Heart right ventricle (tissue), 16 donors: ENCODE measurements at regions not wholly inside any gene's neighbourhood (a gene's known extent, or its start where the extent isn't known, plus 50 kb on each side); places are given as distances from the start of the nearest gene placed in this dataset.

Experiments used
- ATAC-seq, 8 donors: fragments of 200-7000 bp; cut with Tn5 transposase; one replicate each; pipeline ENCODE4 v1.9.1; 2020; ENCODE audit warnings: mild to moderate bottlenecking in 8 of 8, moderate library complexity in 8 of 8, moderate number of reproducible peaks in 1 of 8
- DNase-seq, 2 donors: peaks; one replicate each; pipeline ENCODE4 v3.0.0-alpha.2; 2020
- H3K27ac ChIP-seq, 10 donors: fragments of 200-600 bp; sonication (generic) in 2 of 10; one replicate each; pipeline versions ENCODE4 v1.5.0 to v1.8.0; 2020 to 2022; ENCODE audit warnings: mild to moderate bottlenecking in 3 of 10
- H3K27me3 ChIP-seq, 7 donors: fragments of 200-600 bp; one replicate each; pipeline ENCODE4 v1.8.0; 2021 to 2022; ENCODE audit warnings: mild to moderate bottlenecking in 2 of 7
- H3K36me3 ChIP-seq, 9 donors: fragments of 200-600 bp; sonication (generic) in 1 of 9; one replicate each; pipeline versions ENCODE4 v1.5.0 to v1.8.0; 2020 to 2022; ENCODE audit warnings: mild to moderate bottlenecking in 2 of 9
- H3K4me1 ChIP-seq, 9 donors: fragments of 200-600 bp; sonication (generic) in 1 of 9; one replicate each; pipeline versions ENCODE4 v1.5.0 to v1.8.0; 2020 to 2022; ENCODE audit warnings: mild to moderate bottlenecking in 4 of 9
- H3K4me3 ChIP-seq, 10 donors: fragments of 200-600 bp; sonication (generic) in 2 of 10; one replicate each; pipeline versions ENCODE4 v1.5.0 to v1.8.0; 2020 to 2022; ENCODE audit warnings: mild to moderate bottlenecking in 7 of 10, moderate library complexity in 2 of 10
- H3K9me3 ChIP-seq, 11 donors: fragments of 200-600 bp in 10 of 11; sonication (generic) in 2 of 11; one replicate each; pipeline versions ENCODE4 v1.5.0 to v1.8.0; 2013 to 2022; ENCODE audit warnings: mild to moderate bottlenecking in 2 of 11, control low read depth in 1 of 11, moderate library complexity in 1 of 11
- WGBS, 2 donors: extraction: QIAGEN DNeasy Blood & Tissue Kit; methylation state at CpG; one replicate each; pipeline ENCODE4 v1.1.7; 2013; ENCODE audit warnings: inconsistent platforms in 1 of 2; 5-methylcytosine and 5-hydroxymethylcytosine counted together
- intact Hi-C, 10 donors: fragments of 100-400 bp; cut with DNase I; formaldehyde crosslinking; loops; one replicate each; pipeline versions ENCODE4 v1.11.1 to v1.14.2; 2022
- TF ChIP-seq, protein P1 (sequence below), 9 donors: fragments of 200-600 bp; sonication (generic) in 2 of 9; IDR thresholded peaks; one replicate each; pipeline versions ENCODE4 v1.5.0 to v1.8.0; 2021 to 2022; ENCODE audit warnings: antibody characterized with exemption in 9 of 9, mild to moderate bottlenecking in 5 of 9, moderate library complexity in 1 of 9
- donor health status: Arrhythmogenic right ventricular cardiomyopathy.
- donor health status: ischemic (EF 13 %, LVEDD 7.1; RV severe dilation, severe dysfunction).
- donor health status: healthy with polysubstance abuse.
- donor health status: DM: no; HTN: yes; CAD: no.
- donor health status: DM: no; HTN: no; CAD: no.
- donor health status: ischemic (EF 25% LVEDD 6.9; RV normal size, moderate dysfunction).
- donor health status: ischemic (EF 25% LVEDD 5.7; RV mildly dilated, moderate dysfunction).
- donor health status: healthy.
- donor health status: DM: yes; HTN: yes; CAD: no.
- donor health status: Ischemic cardiomyopathy.
- donor health status: ischemic (EF 35%, LVEDD 5.7; RV mildly dilated, moderate dysfunction).
- donor health status: nonischemic (EF 11% LVEDD 7.7; RV severe dilation, severe dysfunction).
- donor health status: DM: yes; HTN: yes; CAD: no.
- donor health status: PGD.
- donor health status: ischemic (EF 29% LVEDD 5.4; RV normal size, mild dysfunction).
- donor health status: nonischemic (EF 23%, LVEDD 6.1; RV moderate dilation, normal function).

DNA sequence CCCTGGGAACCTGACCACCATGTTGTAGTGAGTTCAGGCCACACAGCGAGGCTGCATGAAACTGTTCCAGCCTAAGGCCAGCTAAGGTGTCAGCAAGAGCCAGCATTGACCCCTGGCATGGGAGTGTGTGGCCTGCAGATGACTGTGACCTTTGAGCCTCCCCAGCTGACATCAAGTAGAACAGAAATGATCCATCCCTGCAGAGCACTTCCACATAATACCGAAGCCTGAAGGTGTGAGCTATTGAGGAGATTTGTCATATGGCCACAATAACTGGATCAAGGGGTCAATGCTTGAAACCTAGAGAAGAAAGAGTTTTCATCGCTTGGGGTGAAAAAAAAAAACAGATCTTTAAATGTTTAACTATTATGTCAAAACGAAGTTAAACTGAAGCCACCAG is 207.3 kb upstream of the SOX11 start:
- no peak for ATAC-seq
- 92 to 96% methylated on average over 4 of the region's 4 CpGs for WGBS, 2 donors
- intact Hi-C loops, result no loop called here
- Histone ChIP-seq H3K4me3 (no peak overlapping the region), H3K4me1 (peaks cover 0 to 22% (median 7%) of the 10 kb centered on the region in 9 donors), H3K27me3 (no peaks in the 10 kb centered on the region), H3K9me3 (peaks cover 0 to 4% (median 0%) of the 10 kb centered on the region in 11 donors), H3K27ac (no peak overlapping the region), H3K36me3 (no peaks in the 10 kb centered on the region)
- TF ChIP-seq, protein P1, sequence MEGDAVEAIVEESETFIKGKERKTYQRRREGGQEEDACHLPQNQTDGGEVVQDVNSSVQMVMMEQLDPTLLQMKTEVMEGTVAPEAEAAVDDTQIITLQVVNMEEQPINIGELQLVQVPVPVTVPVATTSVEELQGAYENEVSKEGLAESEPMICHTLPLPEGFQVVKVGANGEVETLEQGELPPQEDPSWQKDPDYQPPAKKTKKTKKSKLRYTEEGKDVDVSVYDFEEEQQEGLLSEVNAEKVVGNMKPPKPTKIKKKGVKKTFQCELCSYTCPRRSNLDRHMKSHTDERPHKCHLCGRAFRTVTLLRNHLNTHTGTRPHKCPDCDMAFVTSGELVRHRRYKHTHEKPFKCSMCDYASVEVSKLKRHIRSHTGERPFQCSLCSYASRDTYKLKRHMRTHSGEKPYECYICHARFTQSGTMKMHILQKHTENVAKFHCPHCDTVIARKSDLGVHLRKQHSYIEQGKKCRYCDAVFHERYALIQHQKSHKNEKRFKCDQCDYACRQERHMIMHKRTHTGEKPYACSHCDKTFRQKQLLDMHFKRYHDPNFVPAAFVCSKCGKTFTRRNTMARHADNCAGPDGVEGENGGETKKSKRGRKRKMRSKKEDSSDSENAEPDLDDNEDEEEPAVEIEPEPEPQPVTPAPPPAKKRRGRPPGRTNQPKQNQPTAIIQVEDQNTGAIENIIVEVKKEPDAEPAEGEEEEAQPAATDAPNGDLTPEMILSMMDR (IDR thresholded peaks at IDR 0.05), result no peak
- DNase-seq, result no peak

DNA sequence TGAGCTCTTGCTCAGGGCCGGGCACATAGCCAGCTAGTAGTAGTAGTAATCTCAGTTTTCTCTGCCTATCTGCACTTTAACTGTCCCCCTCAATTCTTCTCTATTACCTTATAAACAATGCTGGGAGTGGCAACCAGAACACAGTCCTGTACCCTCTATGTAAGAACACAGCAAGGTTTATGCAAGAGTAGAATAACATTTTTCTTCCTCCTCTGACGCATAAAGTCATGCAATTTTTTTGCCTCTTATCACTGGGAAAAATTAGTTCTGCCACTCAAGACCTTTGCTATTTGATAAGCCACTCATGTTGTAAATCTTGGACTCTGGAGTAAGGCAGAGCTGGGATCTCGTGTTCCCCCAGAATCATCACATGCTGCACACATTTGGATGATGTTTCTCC is 200.7 kb upstream of the SOX11 start:
- Histone ChIP-seq H3K4me1 (no peaks in the 10 kb centered on the region), H3K9me3 (peaks cover 0 to 4% (median 0%) of the 10 kb centered on the region in 11 donors), H3K36me3 (no peaks in the 10 kb centered on the region), H3K4me3 (no peak overlapping the region), H3K27me3 (no peaks in the 10 kb centered on the region), H3K27ac (no peak overlapping the region)
- intact Hi-C loops, result no loop called here
- 56 to 62% methylated on average over 3 of the region's 3 CpGs for whole genome bisulfite sequencing, 2 donors
- no peak for DNase-seq
- TF ChIP-seq, protein P1 (IDR thresholded peaks at IDR 0.05), result no peak
- ATAC-seq, result no peak

DNA sequence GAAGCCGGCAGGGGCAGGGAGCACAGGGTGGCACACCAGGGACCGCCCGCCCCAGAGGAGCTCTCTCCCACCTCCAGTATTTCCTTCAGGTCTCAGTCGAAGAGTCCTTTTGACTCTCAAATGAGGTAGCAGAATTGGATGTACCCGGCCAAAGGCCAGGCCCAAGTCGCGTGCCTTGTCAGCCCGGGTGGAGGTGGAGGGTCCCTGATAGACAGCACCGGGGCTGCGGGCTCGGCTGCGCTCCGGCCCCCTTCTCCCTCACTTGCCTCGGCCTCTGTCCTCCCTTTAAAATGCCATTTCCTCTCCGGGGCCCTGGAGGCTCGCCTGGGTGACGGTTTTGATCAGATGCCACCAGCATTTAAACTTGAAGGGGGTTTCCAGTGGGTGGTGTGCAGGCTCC is 198.9 kb upstream of the SOX11 start:
- no peak for DNase-seq

DNA sequence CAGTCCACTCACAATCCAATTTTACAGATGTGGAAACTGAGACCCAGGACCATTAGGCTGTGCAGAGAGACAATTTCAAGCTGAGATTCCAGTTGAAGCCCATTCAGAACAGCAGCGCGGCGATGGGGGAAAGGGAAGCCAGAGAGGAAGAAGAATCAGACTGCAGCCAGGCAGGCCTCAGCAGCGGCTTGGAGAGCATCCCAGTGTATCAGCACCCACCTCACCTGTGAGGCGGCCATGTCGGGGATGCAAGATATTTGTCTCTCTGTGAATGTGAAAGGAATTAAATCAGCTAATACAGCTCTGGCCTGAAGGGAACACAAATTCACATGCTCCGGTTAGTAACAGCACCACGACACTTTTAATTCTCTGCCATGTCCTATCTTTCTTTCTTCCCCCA is 198.0 kb upstream of the SOX11 start:
- intact Hi-C loops, result no loop called here
- ATAC-seq (no peak), DNase-seq (no peak)
- Histone ChIP-seq H3K27me3 (no peaks in the 10 kb centered on the region), H3K4me1 (no peaks in the 10 kb centered on the region), H3K36me3 (no peaks in the 10 kb centered on the region), H3K27ac (no peak overlapping the region), H3K4me3 (no peak overlapping the region), H3K9me3 (no peaks in the 10 kb centered on the region)
- 84 to 90% methylated on average over 8 of the region's 8 CpGs for WGBS, 2 donors
- TF ChIP-seq, protein P1 (IDR thresholded peaks at IDR 0.05), result no peak

More for the DNA sequence above, 198.9 kb upstream of the SOX11 start:
- intact Hi-C loops, result no loop called here
- H3K36me3 ChIP-seq, result no peaks in the 10 kb centered on the region
- H3K4me3 ChIP-seq, result no peak overlapping the region
- H3K4me1 ChIP-seq, result no peaks in the 10 kb centered on the region
- TF ChIP-seq, protein P1 (IDR thresholded peaks at IDR 0.05), result no peak
- H3K27ac ChIP-seq, result no peak overlapping the region
- 88 to 90% methylated on average over 17 of the region's 17 CpGs for WGBS, 2 donors
- H3K27me3 ChIP-seq, result no peaks in the 10 kb centered on the region
- H3K9me3 ChIP-seq, result peaks cover 0 to 4% (median 0%) of the 10 kb centered on the region in 11 donors
- no peak for ATAC-seq
